NCI-H524 (cell line): ENCODE measurements at regions not wholly inside any gene's neighbourhood (a gene's known extent, or its start where the extent isn't known, plus 50 kb on each side); places are given as distances from the start of the nearest gene placed in this dataset.
"Not testable (repeated sequence)": the region's sequence is repeated elsewhere in the genome, so short reads cannot be mapped to it uniquely, and the experiment has no call there.

ENCODE experiments used
- DNase-seq, 2 experiments: peaks; one replicate each; lab custom pipeline; 2025; lab: John Stamatoyannopoulos, UW

- DNase-seq: no peak
Observed at GRCh38 chr7:138370956-138371355, 89.1 kb upstream of the TRIM24 start.

DNA sequence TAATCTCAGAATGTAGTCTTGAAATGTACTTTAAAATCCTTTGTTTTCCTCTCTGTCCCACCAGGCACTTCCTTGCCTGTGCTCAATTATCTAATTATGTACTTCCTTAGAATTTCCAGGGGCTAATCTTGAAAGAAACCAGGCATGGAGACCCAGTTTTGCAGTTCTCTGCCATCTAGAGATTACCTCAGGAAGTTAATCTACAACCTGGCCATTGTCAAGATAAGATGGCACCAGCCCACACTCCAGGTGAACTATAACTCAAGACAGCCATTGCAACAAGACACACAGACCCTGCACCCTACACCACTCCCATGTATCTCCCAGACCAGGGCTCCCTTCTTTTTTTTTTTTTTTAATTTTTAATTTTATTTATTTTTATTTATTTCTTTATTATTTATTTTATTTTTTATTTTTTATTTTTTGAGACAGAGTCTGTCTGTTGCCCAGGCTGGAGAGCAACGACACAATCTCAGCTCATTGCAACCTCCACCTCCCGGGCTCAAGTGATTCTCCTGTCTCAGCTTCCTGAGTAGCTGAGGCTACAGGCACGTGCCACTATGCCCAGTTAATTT is 85.9 kb upstream of the TRIM24 start:
- DNase-seq: no peak

DNA sequence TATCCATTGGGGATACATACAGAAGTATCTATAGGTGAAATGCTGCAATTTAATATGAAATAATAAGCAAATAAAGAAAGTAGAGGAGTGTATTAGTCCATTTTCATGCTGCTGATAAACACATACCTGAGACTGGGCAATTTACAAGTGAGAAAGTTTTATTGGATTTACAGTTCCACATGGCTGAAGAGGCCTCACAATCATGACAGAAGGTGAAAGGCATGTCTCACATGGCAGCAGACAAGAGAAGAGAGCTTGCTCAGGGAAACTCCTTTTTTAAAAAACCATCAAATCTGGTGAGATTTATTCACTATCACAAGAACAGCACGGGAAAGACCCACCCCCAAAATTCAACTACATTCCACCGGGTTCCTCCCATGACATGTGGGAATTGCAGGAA is 82.8 kb upstream of the TRIM24 start:
- DNase-seq: no peak

DNA sequence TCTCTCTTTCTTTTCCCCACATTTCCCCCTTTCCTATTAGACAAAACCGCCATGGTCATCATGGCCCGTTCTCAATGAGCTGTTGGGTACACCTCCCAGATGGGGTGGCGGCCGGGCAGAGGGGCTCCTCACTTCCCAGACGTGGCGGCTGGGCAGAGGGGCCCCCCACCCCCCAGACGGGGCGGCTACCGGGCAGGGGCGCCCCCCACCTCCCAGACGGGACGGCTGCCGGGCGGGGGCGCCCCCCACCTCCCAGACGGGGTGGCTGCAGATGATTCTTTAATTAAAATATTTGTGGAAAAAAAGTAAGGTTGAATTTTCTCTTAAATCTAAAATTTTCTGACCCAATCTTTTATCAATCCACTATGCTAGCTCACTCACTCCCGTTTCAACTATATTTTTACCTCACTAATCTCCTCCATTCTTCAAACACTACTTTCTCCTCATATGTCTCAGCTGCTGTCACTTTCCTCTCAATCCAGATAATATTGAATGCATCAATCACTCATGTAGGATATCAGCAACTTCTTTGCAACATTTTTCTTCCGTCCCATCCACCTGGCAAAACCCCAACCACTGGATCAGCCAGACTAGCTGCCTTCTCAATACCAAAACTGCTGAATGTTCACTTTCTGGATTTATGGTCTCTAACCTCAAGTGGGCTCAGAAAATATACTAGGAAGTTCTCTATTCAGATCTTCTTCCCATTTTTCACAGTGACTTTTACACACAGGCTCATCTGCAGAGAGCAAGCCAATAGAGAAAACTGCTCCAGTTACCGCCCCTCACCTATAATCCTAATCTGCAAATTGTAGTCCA is 81.1 kb upstream of the TRIM24 start:
- no peak for DNase-seq

- no peak for DNase-seq
Observed at GRCh38 chr7:138382862-138383565, 77.0 kb upstream of the TRIM24 start.

GRCh38 chr7:138386821-138387220 is 73.2 kb upstream of the TRIM24 start:
- DNase-seq: no peak

GRCh38 chr7:138387755-138388475 is 72.1 kb upstream of the TRIM24 start:
- DNase-seq: no peak

DNA sequence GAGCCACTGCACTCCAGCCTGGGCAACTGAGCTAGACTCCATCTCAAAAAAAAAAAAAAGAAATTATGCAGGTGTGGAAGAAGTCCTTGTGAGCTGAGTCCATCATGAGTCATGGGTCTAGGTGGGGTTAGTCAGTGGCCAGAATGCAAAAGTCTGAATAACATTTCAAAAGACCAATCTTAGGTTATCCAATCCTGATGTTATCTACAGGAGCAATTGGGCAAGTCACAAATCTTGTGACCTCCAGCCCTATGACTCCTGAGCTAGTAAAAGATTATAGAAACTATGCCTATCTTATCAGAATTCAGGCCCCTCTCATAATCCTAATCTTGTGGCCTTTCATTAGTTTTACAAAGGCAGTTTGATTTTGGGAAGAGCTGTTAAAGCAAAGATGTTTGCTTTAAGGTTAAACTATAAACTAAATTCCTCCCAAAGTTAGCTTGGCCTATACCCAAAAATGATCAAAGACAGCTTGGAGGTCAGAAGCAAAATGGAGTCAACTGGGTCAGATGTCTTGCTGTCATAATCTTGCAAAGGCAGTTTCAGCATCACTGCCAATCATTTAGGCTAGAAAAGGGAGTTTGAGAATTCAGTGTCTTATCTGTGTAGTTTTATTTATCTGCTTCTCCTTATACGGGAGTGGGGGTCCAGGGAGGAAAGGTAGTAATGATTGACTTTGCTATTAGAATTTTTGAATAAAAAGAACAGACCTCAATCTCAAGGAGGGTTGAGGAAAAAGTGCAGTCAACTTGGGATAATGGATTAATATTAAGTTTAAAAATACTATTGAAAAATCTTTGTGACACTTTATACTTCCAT is 71.2 kb upstream of the TRIM24 start:
- no peak for DNase-seq

DNA sequence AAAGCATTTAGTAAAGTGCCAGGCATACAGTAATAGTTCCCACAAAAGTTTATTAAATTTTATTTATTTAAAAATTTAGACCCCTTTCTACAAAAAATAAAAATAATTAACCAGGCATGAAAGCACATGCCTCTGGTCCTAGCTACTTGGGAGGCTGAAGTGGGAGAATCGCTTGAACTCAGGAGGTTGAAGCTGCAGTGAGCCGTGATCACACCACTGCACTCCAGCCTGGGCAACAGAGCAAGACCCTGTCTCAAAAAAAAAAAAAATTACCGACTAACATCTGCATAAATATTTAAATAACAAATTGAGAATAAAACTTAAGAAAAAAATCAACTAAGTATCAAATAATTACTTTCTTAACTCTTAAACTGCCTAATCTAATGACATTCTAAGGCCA is 64.3 kb upstream of the TRIM24 start:
- DNase-seq: no peak

GRCh38 chr7:138396251-138397070 is 63.6 kb upstream of the TRIM24 start:
- peak; percentile 35 to 44 for DNase-seq

- DNase-seq: not testable (repeated sequence)
Observed at GRCh38 chr7:138397071-138397433, 63.0 kb upstream of the TRIM24 start.

DNA sequence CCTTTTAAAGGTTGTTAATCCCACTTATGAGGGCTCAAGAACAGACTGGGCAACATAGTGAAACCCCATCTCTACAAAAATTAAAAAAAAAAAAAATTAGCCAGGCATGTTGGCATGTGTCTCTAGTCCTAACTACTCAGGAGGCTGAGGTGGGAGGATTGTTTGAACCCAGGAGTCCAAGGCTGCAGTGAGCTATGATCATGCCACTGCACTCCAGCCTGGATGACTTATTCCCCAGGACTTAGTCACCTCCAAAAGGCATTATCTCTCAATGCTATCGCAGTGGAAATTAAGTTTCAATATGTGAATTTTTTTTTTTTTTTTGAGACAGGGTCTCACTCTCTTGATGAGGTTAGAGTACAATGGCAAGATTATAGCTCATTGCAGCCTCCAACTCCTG is 61.2 kb upstream of the TRIM24 start:
- DNase-seq: no peak

- DNase-seq: no peak
Observed at GRCh38 chr7:138400400-138400886, 59.6 kb upstream of the TRIM24 start.

- DNase-seq: no peak
Observed at GRCh38 chr7:138402749-138403148, 57.3 kb upstream of the TRIM24 start.

DNA sequence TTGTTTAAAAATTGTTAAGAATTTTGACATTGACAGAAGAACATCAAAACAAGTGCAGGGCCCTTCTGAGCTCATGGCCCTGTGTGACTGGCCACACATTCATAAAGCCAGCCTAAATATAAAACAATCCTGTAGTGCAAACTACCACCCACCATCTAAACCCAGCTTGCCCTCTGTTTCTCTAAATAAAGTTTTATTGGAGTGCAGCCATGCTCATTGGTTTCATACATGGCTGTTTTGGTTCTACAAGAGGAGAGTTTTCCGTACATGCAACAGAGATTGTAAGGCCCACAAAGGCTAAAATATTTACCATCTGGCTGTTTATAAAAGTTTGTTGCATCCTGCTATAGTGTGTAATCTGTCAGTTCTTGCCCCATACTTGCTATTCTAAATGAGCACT is 54.6 kb upstream of the TRIM24 start:
- no peak for DNase-seq

GRCh38 chr7:138407792-138408191 is 52.3 kb upstream of the TRIM24 start:
- DNase-seq: peak in 1 of 2 experiments; percentile 17
